ENCODE measurements at regions not wholly inside any gene's neighbourhood (a gene's known extent, or its start where the extent isn't known, plus 50 kb on each side); places are given as distances from the start of the nearest gene placed in this dataset.
A peak's percentile ranks its signal among the peaks of the same experiment; 100 is the strongest.

DNA sequence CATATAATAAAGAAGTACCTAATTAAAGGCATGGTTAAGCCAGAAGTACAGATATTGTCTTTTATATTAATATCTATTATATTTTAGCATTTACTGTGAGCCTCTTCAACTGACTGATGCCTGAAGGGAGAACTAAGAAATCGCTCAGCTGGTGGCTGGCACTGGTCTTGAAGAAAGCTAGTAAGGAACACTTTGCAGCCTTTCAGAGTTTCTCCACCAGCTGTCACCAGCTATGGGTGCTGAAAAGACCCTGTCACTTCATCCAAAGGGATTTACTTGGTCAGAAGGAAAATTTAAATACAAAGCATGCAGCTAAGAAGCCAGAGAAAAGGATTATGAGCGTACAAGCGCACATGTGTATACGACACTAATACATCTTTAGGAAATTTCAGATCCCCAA, 525.9 kb downstream of the TMEM182 start:
- H3K27me3 ChIP-seq: no peaks in the 10 kb centered on the region
- no peaks in the 10 kb centered on the region for H3K4me1 ChIP-seq
- TF ChIP-seq CTCF (IDR thresholded peaks at IDR 0.05) (no peak), POLR2A (IDR thresholded peaks at IDR 0.05) (no peak)
- 93 to 94% methylated on average over 4 of the region's 4 CpGs for WGBS, 2 donors
- H3K4me3 ChIP-seq: no peak overlapping the region
- no peak overlapping the region for H3K27ac ChIP-seq
- H3K36me3 ChIP-seq (ENCODE audit: low read depth, missing control alignments): no peaks in the 10 kb centered on the region
- H3K9me3 ChIP-seq: no peaks in the 10 kb centered on the region
- DNase-seq: no peak
- intact Hi-C loops (cut with DNase I; ENCODE audit: low total_unique reads): no loop called here

DNA sequence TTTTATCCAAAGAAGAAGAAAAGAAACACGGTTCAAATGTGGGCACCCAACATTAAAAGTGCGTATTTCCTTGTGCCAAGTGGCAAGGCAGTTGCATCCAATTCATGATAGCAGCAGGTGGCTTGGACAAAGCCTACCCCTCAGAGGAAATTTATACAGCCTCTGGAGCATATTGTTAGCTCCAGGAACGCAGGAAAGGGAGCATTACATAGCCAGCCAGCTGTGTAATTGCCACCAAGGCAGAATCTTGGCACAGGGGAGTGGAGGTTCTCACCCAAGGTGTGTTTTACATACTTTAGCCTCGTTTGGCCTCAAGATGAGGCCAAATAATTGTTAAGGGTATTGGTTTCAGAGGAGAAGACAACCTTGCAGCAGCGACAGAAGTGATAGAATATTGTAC, 526.9 kb downstream of the TMEM182 start:
- H3K27ac ChIP-seq: no peak overlapping the region
- H3K9me3 ChIP-seq: no peaks in the 10 kb centered on the region
- H3K36me3 ChIP-seq (ENCODE audit: low read depth, missing control alignments): no peaks in the 10 kb centered on the region
- WGBS, 2 donors: 53 to 61% methylated on average over 5 of the region's 5 CpGs
- DNase-seq: no peak
- no peaks in the 10 kb centered on the region for H3K4me1 ChIP-seq
- no peak for TF ChIP-seq CTCF (IDR thresholded peaks at IDR 0.05)
- no peak for TF ChIP-seq POLR2A (IDR thresholded peaks at IDR 0.05)
- intact Hi-C loops (cut with DNase I; ENCODE audit: low total_unique reads): no loop called here
- H3K4me3 ChIP-seq: no peak overlapping the region
- H3K27me3 ChIP-seq: no peaks in the 10 kb centered on the region

DNA sequence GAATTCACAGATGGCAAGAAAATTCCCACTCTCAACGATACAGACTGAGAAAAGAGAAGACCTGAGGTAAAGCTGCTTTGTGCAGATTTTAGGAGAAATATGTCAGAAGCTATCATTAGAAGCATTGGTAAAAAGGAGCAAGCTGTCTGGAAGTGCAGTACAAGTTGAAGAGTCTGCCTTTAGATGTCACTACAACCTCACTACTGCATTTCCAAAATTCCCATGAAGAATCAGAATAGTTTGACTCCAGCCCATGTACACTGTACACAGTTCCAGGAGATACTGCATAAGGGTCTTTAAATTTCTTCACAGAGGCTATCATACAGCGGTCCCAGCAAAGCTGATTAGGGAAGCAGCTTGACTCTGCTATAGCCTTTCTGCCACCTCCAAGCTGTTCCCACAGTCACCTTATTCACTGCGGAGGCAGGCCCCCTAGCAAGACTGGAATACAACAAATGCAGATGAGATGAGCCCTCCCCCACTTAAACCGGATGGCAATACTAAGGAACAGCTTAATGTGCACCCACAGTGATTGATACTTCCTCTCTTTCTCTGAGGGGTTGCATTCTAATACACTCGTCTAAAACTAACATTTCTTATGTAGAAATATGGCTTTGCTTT, 527.4 kb downstream of the TMEM182 start:
- DNase-seq: no peak

DNA sequence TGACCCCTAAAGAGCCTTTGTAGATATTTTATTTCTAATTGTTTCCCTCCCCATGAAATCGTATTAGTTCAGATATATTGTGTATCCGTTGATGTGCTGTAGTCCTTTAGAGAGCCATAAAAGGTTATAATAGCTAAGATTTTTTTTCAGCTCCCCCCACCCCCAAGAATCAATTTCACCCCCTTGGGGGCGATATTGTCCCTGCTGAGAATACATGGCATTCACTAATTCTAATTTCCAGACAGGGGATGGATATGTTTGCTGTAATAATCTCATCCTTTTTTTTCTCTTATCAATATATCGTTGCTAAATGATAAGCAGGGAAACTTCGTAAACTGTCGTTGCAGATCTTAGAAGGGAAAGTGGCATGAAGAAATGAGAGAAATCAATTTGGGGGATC, 530.7 kb downstream of the TMEM182 start:
- Histone ChIP-seq H3K9me3 (no peaks in the 10 kb centered on the region), H3K4me3 (no peak overlapping the region), H3K36me3 (ENCODE audit: low read depth, missing control alignments) (no peaks in the 10 kb centered on the region), H3K4me1 (no peaks in the 10 kb centered on the region), H3K27me3 (no peaks in the 10 kb centered on the region), H3K27ac (no peak overlapping the region)
- intact Hi-C loops (cut with DNase I; ENCODE audit: low total_unique reads): no loop called here
- DNase-seq: no peak
- TF ChIP-seq CTCF (IDR thresholded peaks at IDR 0.05): no peak
- no peak for TF ChIP-seq POLR2A (IDR thresholded peaks at IDR 0.05)
- WGBS, 2 donors: 31 to 39% methylated on average over 6 of the region's 6 CpGs

More for the DNA sequence above, 527.4 kb downstream of the TMEM182 start:
- TF ChIP-seq POLR2A (IDR thresholded peaks at IDR 0.05): no peak
- TF ChIP-seq CTCF (IDR thresholded peaks at IDR 0.05): no peak
- no peaks in the 10 kb centered on the region for H3K9me3 ChIP-seq
- no peaks in the 10 kb centered on the region for H3K27me3 ChIP-seq
- intact Hi-C loops (cut with DNase I; ENCODE audit: low total_unique reads): no loop called here
- H3K27ac ChIP-seq: no peak overlapping the region
- H3K36me3 ChIP-seq (ENCODE audit: low read depth, missing control alignments): no peaks in the 10 kb centered on the region
- no peaks in the 10 kb centered on the region for H3K4me1 ChIP-seq
- 43 to 56% methylated on average over 5 of the region's 5 CpGs for WGBS, 2 donors
- H3K4me3 ChIP-seq: no peak overlapping the region

GRCh38 chr2:103293067-103293741, 531.4 kb downstream of the TMEM182 start:
- TF ChIP-seq POLR2A (IDR thresholded peaks at IDR 0.05) (no peak), CTCF (IDR thresholded peaks at IDR 0.05) (no peak)
- whole genome bisulfite sequencing, 2 donors: 7 to 15% methylated on average over 15 to 16 of the region's 16 CpGs

More at GRCh38 chr2:103293067-103293741, 531.4 kb downstream of the TMEM182 start:
- peak; percentile 18 for DNase-seq
- H3K27me3 ChIP-seq: no peaks in the 10 kb centered on the region
- peak overlapping the region in 1 of 2 donors; percentile 15 for H3K4me3 ChIP-seq
- intact Hi-C loops (cut with DNase I; ENCODE audit: low total_unique reads): no loop called here
- H3K36me3 ChIP-seq (ENCODE audit: low read depth, missing control alignments): no peaks in the 10 kb centered on the region
- H3K4me1 ChIP-seq: no peaks in the 10 kb centered on the region
- H3K9me3 ChIP-seq: no peaks in the 10 kb centered on the region
- H3K27ac ChIP-seq: no peak overlapping the region

All from testis (tissue), 2 donors.